Adipocyte (in vitro differentiated cells): ENCODE measurements at regions not wholly inside any gene's neighbourhood (a gene's known extent, or its start where the extent isn't known, plus 50 kb on each side); places are given as distances from the start of the nearest gene placed in this dataset.
"Not testable (repeated sequence)": the region's sequence is repeated elsewhere in the genome, so short reads cannot be mapped to it uniquely, and the experiment has no call there.

Experiments
- DNase-seq: peaks from one replicate; pipeline ENCODE4 v3.0.0-alpha.2; 2015; ENCODE audit warnings: low read depth
- H3K27me3 ChIP-seq: replicated peaks from 2 replicates; pipeline ENCODE4 v1.7.0; 2013; ENCODE audit warnings: mild to moderate bottlenecking, low read length, moderate library complexity; ENCODE audit not compliant: control insufficient read depth, insufficient read depth
- H3K36me3 ChIP-seq: 2 replicates; pipeline ENCODE4 v1.7.0; 2013; ENCODE audit warnings: low read length, mild to moderate bottlenecking, moderate library complexity; ENCODE audit not compliant: control insufficient read depth, insufficient read depth, severe bottlenecking
- H3K4me1 ChIP-seq: 2 replicates; pipeline ENCODE4 v1.7.0; 2013; ENCODE audit warnings: mild to moderate bottlenecking, low read length, moderate library complexity; ENCODE audit not compliant: control insufficient read depth, insufficient read depth
- H3K4me3 ChIP-seq: 2 replicates; pipeline ENCODE4 v1.7.0; 2013; ENCODE audit warnings: mild to moderate bottlenecking, low read length, moderate library complexity
- H3K9ac ChIP-seq: 2 replicates; pipeline ENCODE4 v1.7.0; 2013; ENCODE audit warnings: mild to moderate bottlenecking, low read length, moderate library complexity
- H3K9me3 ChIP-seq: 2 replicates; pipeline ENCODE4 v1.7.0; 2013; ENCODE audit warnings: mild to moderate bottlenecking, low read length, moderate library complexity; ENCODE audit not compliant: control insufficient read depth

GRCh38 chr22:47400131-47400530 is 637.7 kb downstream of the TBC1D22A start:
- not testable (repeated sequence) for H3K36me3 ChIP-seq, H3K4me3 ChIP-seq, H3K4me1 ChIP-seq, H3K9ac ChIP-seq, DNase-seq, H3K9me3 ChIP-seq
- H3K27me3 ChIP-seq: peaks cover 15% of the 10 kb centered on the region

GRCh38 chr22:47398921-47399790 is 636.7 kb downstream of the TBC1D22A start:
- no peaks in the 10 kb centered on the region for H3K4me1 ChIP-seq
- no peaks in the 10 kb centered on the region for H3K36me3 ChIP-seq
- H3K27me3 ChIP-seq: peaks cover 15% of the 10 kb centered on the region
- H3K9ac ChIP-seq: no peak overlapping the region
- H3K9me3 ChIP-seq: no peaks in the 10 kb centered on the region
- DNase-seq: no peak
- no peak overlapping the region for H3K4me3 ChIP-seq

GRCh38 chr22:47398491-47398890 is 636.0 kb downstream of the TBC1D22A start:
- no peak for DNase-seq
- Histone ChIP-seq H3K27me3 (peaks cover 22% of the 10 kb centered on the region), H3K9me3 (no peaks in the 10 kb centered on the region), H3K9ac (no peak overlapping the region), H3K4me1 (no peaks in the 10 kb centered on the region), H3K36me3 (no peaks in the 10 kb centered on the region), H3K4me3 (no peak overlapping the region)

- Histone ChIP-seq H3K4me3 (no peak overlapping the region), H3K27me3 (peaks cover 21% of the 10 kb centered on the region), H3K9me3 (no peaks in the 10 kb centered on the region), H3K9ac (no peak overlapping the region), H3K36me3 (no peaks in the 10 kb centered on the region), H3K4me1 (no peaks in the 10 kb centered on the region)
- DNase-seq: no peak
Observed at GRCh38 chr22:47397673-47398072, 635.2 kb downstream of the TBC1D22A start.

DNA sequence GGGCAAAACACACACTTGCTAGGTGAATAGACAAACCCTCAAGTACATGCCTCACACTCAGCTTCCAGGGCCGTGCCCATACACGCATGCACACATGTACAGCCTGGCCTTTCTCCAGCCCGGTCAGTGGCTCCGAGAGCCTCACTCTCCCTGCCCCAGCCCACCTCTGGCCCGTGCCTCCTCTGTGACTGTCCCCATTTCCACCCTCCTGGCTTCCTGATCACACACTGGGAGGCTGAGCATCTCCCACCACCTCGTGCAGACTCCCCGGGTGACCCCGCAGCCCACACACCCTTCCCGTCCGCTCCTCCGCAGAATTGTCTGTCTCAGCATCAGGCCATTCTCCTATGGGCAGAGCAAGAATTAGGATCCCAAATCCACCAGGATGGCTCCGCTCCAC is 634.1 kb downstream of the TBC1D22A start:
- H3K4me3 ChIP-seq: no peak overlapping the region

GRCh38 chr22:47396105-47396504 is 633.7 kb downstream of the TBC1D22A start:
- Histone ChIP-seq H3K4me1 (no peaks in the 10 kb centered on the region), H3K9ac (no peak overlapping the region), H3K36me3 (no peaks in the 10 kb centered on the region), H3K4me3 (no peak overlapping the region), H3K27me3 (peaks cover 21% of the 10 kb centered on the region), H3K9me3 (no peaks in the 10 kb centered on the region)
- no peak for DNase-seq

More for the DNA sequence above, 634.1 kb downstream of the TBC1D22A start:
- Histone ChIP-seq H3K4me1 (no peaks in the 10 kb centered on the region), H3K9ac (no peak overlapping the region), H3K27me3 (peaks cover 17% of the 10 kb centered on the region), H3K9me3 (no peaks in the 10 kb centered on the region), H3K36me3 (no peaks in the 10 kb centered on the region)
- DNase-seq: no peak

DNA sequence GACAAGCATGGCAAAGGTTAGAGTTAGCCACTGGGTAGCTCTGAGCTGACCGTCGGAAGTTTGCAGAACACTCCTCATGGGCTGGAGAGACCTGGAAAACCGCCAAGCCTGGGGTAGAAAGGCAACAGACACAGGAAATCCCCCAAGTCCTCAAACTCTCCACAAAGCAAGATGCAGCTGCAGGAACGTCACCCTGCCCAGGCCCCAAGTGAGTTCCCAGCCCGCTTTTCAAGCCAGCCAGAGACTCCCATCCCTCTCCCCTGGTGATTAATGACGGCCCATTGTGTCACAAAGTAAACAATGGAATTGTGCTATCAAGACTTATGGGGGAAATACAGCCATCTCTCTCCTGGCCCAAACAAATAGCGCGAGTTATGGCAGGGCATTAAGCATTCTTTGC is 633.0 kb downstream of the TBC1D22A start:
- Histone ChIP-seq H3K4me1 (no peaks in the 10 kb centered on the region), H3K4me3 (no peak overlapping the region), H3K27me3 (peaks cover 27% of the 10 kb centered on the region), H3K9me3 (no peaks in the 10 kb centered on the region), H3K9ac (no peak overlapping the region), H3K36me3 (no peaks in the 10 kb centered on the region)
- DNase-seq: no peak

DNA sequence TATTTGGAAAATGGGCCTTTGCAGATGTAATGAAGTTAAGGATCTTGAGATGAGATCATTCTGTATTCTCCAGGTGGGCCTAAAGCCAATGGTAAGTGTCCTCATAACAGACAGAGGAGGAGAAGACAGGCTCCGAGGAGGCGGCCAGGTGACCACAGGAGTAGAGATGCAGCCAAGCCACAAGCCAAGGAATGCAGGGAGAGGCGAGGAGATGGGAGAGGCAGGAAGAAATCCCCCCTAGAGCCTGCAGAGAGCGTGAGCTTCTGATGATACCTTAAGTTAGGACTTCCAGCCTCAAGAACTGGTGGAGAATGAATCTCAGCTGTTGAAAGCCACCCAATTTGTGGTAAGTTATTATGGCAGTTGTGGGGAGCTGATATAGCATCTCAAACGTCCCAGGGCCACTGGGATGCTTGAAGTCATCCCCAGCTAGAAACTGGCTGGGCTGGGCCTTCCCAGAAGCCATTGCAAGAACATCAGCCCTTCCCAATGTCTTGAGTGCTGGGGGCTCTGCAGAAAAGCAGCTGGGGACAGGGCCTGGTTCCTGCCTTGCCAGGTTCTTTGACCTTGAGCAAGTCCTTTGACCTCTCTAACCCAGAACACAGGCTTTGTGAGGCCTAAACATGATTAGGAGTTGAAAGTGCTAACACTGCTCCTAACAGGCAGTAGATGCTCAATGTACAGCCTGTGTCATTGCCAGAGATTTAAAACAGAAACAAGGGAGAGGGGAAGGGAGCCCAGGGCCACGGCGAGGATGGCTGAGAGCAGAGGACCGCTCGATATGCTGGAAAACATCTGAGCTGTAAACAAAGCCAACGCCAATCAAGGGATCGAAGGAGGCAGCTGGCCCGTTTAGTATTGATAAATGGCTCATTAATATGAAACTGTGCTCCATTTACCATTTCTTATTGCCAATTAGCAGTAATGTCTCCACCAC is 632.3 kb downstream of the TBC1D22A start:
- DNase-seq: no peak
- Histone ChIP-seq H3K9me3 (no peaks in the 10 kb centered on the region), H3K9ac (no peak overlapping the region), H3K36me3 (no peaks in the 10 kb centered on the region), H3K4me1 (no peaks in the 10 kb centered on the region), H3K4me3 (no peak overlapping the region), H3K27me3 (peaks cover 29% of the 10 kb centered on the region)

DNA sequence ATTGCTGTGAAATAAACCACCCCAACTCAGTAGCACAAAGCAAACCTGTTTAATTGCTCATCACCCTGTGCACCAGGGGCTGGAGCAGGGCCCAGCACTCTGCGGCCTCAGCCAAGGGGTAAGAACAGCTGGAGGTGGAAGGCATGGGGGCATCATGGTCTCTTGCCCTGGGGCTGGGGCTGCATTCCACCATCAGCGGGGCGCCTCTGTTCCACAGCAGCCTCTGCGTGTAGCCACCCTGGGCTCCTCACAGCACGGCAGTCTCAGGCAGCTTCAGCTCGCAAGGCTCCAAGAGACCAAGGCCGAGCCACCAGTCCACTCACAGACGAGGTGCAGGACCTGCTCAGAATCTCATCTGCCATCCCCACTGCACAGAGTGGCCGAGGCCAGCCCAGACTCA is 630.7 kb downstream of the TBC1D22A start:
- Histone ChIP-seq H3K36me3 (no peaks in the 10 kb centered on the region), H3K4me3 (no peak overlapping the region), H3K27me3 (peaks cover 32% of the 10 kb centered on the region), H3K9ac (no peak overlapping the region), H3K9me3 (no peaks in the 10 kb centered on the region), H3K4me1 (no peaks in the 10 kb centered on the region)
- DNase-seq: no peak

DNA sequence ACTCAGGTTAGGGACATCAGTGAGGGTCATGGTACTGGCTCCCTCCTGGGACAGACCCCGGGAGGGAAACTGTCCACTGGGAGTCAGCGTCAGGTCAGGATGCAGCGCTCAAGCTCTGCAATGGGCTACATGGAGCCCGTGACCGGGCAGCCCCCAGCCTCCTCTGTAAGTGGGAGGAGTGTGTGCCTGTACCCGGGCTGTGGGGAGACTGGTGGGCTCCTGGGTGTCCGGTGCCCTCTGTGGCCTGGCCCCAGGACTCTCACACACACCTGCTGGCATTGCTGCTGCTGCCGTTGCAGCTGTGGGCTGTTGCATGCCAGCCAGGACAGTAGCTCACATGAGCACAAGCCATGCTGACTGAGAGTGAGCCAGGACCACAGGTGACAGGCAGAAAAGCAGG is 630.3 kb downstream of the TBC1D22A start:
- no peak overlapping the region for H3K9ac ChIP-seq
- H3K36me3 ChIP-seq: no peaks in the 10 kb centered on the region
- H3K27me3 ChIP-seq: peaks cover 36% of the 10 kb centered on the region
- no peak overlapping the region for H3K4me3 ChIP-seq
- no peaks in the 10 kb centered on the region for H3K9me3 ChIP-seq
- no peaks in the 10 kb centered on the region for H3K4me1 ChIP-seq
- no peak for DNase-seq

GRCh38 chr22:47392054-47392347 is 629.6 kb downstream of the TBC1D22A start:
- no peak overlapping the region for H3K9ac ChIP-seq

More at GRCh38 chr22:47392054-47392347, 629.6 kb downstream of the TBC1D22A start:
- Histone ChIP-seq H3K9me3 (no peaks in the 10 kb centered on the region), H3K4me1 (no peaks in the 10 kb centered on the region), H3K36me3 (no peaks in the 10 kb centered on the region), H3K27me3 (peaks cover 40% of the 10 kb centered on the region), H3K4me3 (no peak overlapping the region)
- DNase-seq: no peak
